ENCODE measurements at regions not wholly inside any gene's neighbourhood (a gene's known extent, or its start where the extent isn't known, plus 50 kb on each side); places are given as distances from the start of the nearest gene placed in this dataset.
"Not testable (repeated sequence)": the region's sequence is repeated elsewhere in the genome, so short reads cannot be mapped to it uniquely, and the experiment has no call there.

DNA sequence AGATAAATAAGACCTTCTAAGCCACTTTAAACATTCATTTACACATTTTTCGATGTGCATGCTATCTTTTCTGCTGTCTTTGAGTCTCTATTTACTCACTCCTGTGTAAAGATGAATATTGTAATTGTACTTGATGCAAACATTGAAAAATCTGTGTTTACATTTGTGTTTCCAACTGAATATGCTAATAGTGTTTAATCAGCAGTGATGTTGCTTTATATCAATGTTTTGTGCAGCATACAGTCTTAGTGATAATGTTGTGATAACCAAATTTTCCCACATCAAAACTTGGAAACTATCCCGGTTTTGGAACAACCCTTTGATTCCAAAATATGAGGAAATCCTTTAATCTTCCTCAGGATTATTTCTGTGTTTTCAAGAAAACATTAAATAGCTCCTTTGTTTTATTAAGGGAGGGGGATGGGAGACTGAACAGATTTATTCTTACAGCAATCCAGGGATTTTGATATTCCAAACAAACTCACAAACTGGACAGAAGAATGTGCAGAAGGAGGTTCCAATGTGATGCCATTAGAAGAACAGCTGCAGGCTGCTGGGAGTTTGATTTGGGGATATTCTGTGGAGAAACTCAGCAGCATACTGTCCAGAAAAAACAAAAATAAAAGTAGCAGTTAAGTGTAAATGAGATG lies 248.0 kb downstream of the S1PR1 start:
- H3K4me3 ChIP-seq (ENCODE audit: low read length, poor library complexity, severe bottlenecking): no peak overlapping the region
- no peaks in the 10 kb centered on the region for H3K79me2 ChIP-seq (ENCODE audit: insufficient read depth, low read length)
- no peak overlapping the region for H3K9ac ChIP-seq (ENCODE audit: low read depth, low read length, poor library complexity, severe bottlenecking)
- no peaks in the 10 kb centered on the region for H3K9me2 ChIP-seq (replicated peaks; ENCODE audit: low read depth, low read length)
- H3K4me2 ChIP-seq (ENCODE audit: low read depth, low read length, poor library complexity, severe bottlenecking): no peak overlapping the region
- no peak overlapping the region for H2AFZ ChIP-seq (ENCODE audit: low read length)
- H3K9me3 ChIP-seq (ENCODE audit: insufficient read depth, low read depth, low read length): 0 out of 2 replicates have a peak, but pooled peaks cover under 1% of the 10 kb centered on the region
- no peaks in the 10 kb centered on the region for H4K20me1 ChIP-seq (ENCODE audit: insufficient read depth, low read length, poor library complexity, severe bottlenecking)
- H3K27me3 ChIP-seq (ENCODE audit: insufficient read depth, low read length, poor library complexity, severe bottlenecking): no peaks in the 10 kb centered on the region
- TF ChIP-seq EZH2phosphoT487 (IDR thresholded peaks at IDR 0.05; ENCODE audit: borderline replicate concordance): no peak
- TF ChIP-seq, protein P1, sequence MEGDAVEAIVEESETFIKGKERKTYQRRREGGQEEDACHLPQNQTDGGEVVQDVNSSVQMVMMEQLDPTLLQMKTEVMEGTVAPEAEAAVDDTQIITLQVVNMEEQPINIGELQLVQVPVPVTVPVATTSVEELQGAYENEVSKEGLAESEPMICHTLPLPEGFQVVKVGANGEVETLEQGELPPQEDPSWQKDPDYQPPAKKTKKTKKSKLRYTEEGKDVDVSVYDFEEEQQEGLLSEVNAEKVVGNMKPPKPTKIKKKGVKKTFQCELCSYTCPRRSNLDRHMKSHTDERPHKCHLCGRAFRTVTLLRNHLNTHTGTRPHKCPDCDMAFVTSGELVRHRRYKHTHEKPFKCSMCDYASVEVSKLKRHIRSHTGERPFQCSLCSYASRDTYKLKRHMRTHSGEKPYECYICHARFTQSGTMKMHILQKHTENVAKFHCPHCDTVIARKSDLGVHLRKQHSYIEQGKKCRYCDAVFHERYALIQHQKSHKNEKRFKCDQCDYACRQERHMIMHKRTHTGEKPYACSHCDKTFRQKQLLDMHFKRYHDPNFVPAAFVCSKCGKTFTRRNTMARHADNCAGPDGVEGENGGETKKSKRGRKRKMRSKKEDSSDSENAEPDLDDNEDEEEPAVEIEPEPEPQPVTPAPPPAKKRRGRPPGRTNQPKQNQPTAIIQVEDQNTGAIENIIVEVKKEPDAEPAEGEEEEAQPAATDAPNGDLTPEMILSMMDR (conservative IDR thresholded peaks at IDR 0.05; ENCODE audit: low read length): no peak
- no peaks in the 10 kb centered on the region for H3K4me1 ChIP-seq (ENCODE audit: insufficient read depth, low read length, poor library complexity, severe bottlenecking)
- no peaks in the 10 kb centered on the region for H3F3A ChIP-seq (ENCODE audit: low read depth)
- H3K36me3 ChIP-seq (ENCODE audit: insufficient read depth, low read length): no peaks in the 10 kb centered on the region

DNA sequence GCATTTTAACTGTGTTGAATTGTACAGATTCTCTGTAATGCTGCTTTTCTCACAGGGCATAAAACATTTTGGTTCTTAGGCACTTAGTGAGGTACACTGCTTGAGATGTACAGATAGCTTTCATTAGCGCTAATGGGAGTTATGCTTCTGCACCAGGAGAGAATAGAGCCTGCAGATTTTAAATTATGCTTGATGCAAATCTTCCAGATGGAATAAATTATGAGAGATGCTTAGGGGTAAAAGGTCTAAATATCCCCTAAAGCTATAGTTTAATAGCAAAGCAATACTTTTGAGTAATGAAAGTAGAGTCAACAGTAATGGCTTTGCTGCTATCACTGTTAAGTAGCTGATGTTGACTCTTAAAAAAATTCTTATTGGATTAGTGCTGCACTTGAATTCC lies 248.9 kb downstream of the S1PR1 start:
- no peaks in the 10 kb centered on the region for H4K20me1 ChIP-seq (ENCODE audit: insufficient read depth, low read length, poor library complexity, severe bottlenecking)
- no peak overlapping the region for H3K4me3 ChIP-seq (ENCODE audit: low read length, poor library complexity, severe bottlenecking)
- H3K9me3 ChIP-seq (ENCODE audit: insufficient read depth, low read depth, low read length): 0 out of 2 replicates have a peak, but pooled peaks cover 3% of the 10 kb centered on the region
- no peaks in the 10 kb centered on the region for H3K79me2 ChIP-seq (ENCODE audit: insufficient read depth, low read length)
- H3K9ac ChIP-seq (ENCODE audit: low read depth, low read length, poor library complexity, severe bottlenecking): no peak overlapping the region
- no peaks in the 10 kb centered on the region for H3K4me1 ChIP-seq (ENCODE audit: insufficient read depth, low read length, poor library complexity, severe bottlenecking)
- no peaks in the 10 kb centered on the region for H3K27me3 ChIP-seq (ENCODE audit: insufficient read depth, low read length, poor library complexity, severe bottlenecking)
- no peak overlapping the region for H2AFZ ChIP-seq (ENCODE audit: low read length)
- H3K9me2 ChIP-seq (replicated peaks; ENCODE audit: low read depth, low read length): no peaks in the 10 kb centered on the region
- no peaks in the 10 kb centered on the region for H3F3A ChIP-seq (ENCODE audit: low read depth)
- H3K4me2 ChIP-seq (ENCODE audit: low read depth, low read length, poor library complexity, severe bottlenecking): no peak overlapping the region
- TF ChIP-seq EZH2phosphoT487 (IDR thresholded peaks at IDR 0.05; ENCODE audit: borderline replicate concordance): no peak
- TF ChIP-seq, protein P1 (conservative IDR thresholded peaks at IDR 0.05; ENCODE audit: low read length): no peak
- H3K36me3 ChIP-seq (ENCODE audit: insufficient read depth, low read length): no peaks in the 10 kb centered on the region

DNA sequence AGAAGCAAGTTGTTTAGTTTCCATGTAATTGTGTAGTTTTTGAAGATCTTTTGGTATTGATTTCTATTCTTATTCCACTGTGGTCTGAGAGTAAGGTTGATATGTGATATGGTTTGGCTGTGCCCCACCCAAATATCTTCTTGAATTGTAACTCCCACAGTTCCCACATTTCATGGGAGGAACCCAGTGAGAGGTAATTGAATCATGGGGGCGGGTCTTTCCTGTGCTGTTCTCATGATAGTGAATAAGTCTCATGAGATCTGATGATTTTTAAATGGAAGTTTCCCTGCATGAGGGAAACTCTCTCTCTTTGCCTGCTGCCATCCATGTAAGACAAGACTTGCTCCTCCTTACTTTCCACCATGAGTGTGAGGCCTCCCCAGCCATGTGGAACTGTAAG lies 255.3 kb downstream of the S1PR1 start:
- H3K9ac ChIP-seq (ENCODE audit: low read depth, low read length, poor library complexity, severe bottlenecking); H3K79me2 ChIP-seq (ENCODE audit: insufficient read depth, low read length); H3K4me3 ChIP-seq (ENCODE audit: low read length, poor library complexity, severe bottlenecking); H3K4me1 ChIP-seq (ENCODE audit: insufficient read depth, low read length, poor library complexity, severe bottlenecking); H3K4me2 ChIP-seq (ENCODE audit: low read depth, low read length, poor library complexity, severe bottlenecking); H3F3A ChIP-seq (ENCODE audit: low read depth); H3K27me3 ChIP-seq (ENCODE audit: insufficient read depth, low read length, poor library complexity, severe bottlenecking); H3K9me2 ChIP-seq (replicated peaks; ENCODE audit: low read depth, low read length); H3K36me3 ChIP-seq (ENCODE audit: insufficient read depth, low read length); H3K9me3 ChIP-seq (ENCODE audit: insufficient read depth, low read depth, low read length); H2AFZ ChIP-seq (ENCODE audit: low read length); H4K20me1 ChIP-seq (ENCODE audit: insufficient read depth, low read length, poor library complexity, severe bottlenecking): not testable (repeated sequence)

DNA sequence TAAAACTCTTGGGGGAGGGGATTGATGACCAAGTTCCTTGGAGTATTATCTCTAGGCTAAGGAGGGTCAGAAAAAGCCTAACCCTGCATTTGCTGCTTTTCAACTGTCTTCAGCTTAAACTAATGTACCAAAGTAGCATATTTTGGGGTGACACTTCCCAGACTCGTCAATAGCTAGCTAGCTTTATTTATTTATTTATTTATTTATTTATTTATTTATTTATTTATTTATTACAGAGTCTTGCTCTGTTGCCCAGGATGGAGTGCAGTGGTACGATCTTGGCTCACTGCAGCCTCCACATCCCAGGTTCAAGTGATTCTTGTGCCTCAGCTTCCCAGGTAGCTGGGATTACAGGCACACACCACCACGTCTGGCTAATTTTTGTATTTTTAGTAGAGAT lies 257.1 kb downstream of the S1PR1 start:
- not testable (repeated sequence) for H3K4me1 ChIP-seq (ENCODE audit: insufficient read depth, low read length, poor library complexity, severe bottlenecking); H3K9me2 ChIP-seq (replicated peaks; ENCODE audit: low read depth, low read length); H3K79me2 ChIP-seq (ENCODE audit: insufficient read depth, low read length); H3K9ac ChIP-seq (ENCODE audit: low read depth, low read length, poor library complexity, severe bottlenecking); H3K27me3 ChIP-seq (ENCODE audit: insufficient read depth, low read length, poor library complexity, severe bottlenecking); H4K20me1 ChIP-seq (ENCODE audit: insufficient read depth, low read length, poor library complexity, severe bottlenecking); H3K9me3 ChIP-seq (ENCODE audit: insufficient read depth, low read depth, low read length); H3F3A ChIP-seq (ENCODE audit: low read depth); H3K4me3 ChIP-seq (ENCODE audit: low read length, poor library complexity, severe bottlenecking); H3K4me2 ChIP-seq (ENCODE audit: low read depth, low read length, poor library complexity, severe bottlenecking); H2AFZ ChIP-seq (ENCODE audit: low read length); H3K36me3 ChIP-seq (ENCODE audit: insufficient read depth, low read length)

All from Loucy (cell line).